Esophagus muscularis mucosa (tissue), 3 donors: ENCODE measurements at regions not wholly inside any gene's neighbourhood (a gene's known extent, or its start where the extent isn't known, plus 50 kb on each side); places are given as distances from the start of the nearest gene placed in this dataset.

Experiments used
- POLR2A ChIP-seq: fragments of 450-650 bp; IDR thresholded peaks from one replicate; pipeline ENCODE4 v1.6.1; 2017; ENCODE audit warnings: antibody characterized with exemption, moderate library complexity, mild to moderate bottlenecking, low read depth
- POLR2AphosphoS5 ChIP-seq, 2 donors: sonication (generic); formaldehyde crosslinking; IDR thresholded peaks; one replicate each; pipeline ENCODE4 v1.6.1; 2017; ENCODE audit warnings: antibody characterized with exemption in 2 of 2
- TF ChIP-seq, protein P1 (sequence below), 3 experiments: fragments of 200-600 bp in 2 of 3; fragments of 450-650 bp in 1 of 3; sonication (generic) in 2 of 3; IDR thresholded peaks; one replicate each; pipeline ENCODE4 v1.5.1; 2017 to 2019; ENCODE audit warnings: antibody characterized with exemption in 3 of 3, mild to moderate bottlenecking in 2 of 3, moderate library complexity in 1 of 3

DNA sequence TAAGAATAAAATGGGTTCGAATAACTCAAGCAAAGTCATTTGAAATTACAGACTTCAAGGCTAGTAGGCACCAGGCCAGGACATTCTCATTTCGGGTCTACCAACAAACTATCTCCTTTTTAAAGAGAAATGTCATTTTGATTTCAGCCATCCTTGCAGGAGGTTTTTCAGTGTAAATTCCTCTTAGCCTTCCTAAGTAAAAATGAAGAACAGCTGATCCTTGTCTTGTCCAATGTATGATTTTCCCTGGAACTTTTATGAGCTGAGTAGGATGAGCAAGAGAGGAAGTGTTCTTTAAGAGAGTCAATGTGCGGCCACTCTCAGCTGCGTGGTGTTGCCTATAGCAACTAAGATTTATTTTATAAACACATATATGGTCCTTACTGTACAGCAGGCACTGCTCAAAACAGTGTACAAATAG is 110.1 kb downstream of the PLCE1 start:
- TF ChIP-seq, protein P1, sequence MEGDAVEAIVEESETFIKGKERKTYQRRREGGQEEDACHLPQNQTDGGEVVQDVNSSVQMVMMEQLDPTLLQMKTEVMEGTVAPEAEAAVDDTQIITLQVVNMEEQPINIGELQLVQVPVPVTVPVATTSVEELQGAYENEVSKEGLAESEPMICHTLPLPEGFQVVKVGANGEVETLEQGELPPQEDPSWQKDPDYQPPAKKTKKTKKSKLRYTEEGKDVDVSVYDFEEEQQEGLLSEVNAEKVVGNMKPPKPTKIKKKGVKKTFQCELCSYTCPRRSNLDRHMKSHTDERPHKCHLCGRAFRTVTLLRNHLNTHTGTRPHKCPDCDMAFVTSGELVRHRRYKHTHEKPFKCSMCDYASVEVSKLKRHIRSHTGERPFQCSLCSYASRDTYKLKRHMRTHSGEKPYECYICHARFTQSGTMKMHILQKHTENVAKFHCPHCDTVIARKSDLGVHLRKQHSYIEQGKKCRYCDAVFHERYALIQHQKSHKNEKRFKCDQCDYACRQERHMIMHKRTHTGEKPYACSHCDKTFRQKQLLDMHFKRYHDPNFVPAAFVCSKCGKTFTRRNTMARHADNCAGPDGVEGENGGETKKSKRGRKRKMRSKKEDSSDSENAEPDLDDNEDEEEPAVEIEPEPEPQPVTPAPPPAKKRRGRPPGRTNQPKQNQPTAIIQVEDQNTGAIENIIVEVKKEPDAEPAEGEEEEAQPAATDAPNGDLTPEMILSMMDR (IDR thresholded peaks at IDR 0.05) = no peak
- no peak for TF ChIP-seq POLR2AphosphoS5 (IDR thresholded peaks at IDR 0.05)
- TF ChIP-seq POLR2A = no peak
